Vagina (tissue), 2 donors: ENCODE measurements at regions not wholly inside any gene's neighbourhood (a gene's known extent, or its start where the extent isn't known, plus 50 kb on each side); places are given as distances from the start of the nearest gene placed in this dataset.
"Not testable (repeated sequence)": the region's sequence is repeated elsewhere in the genome, so short reads cannot be mapped to it uniquely, and the experiment has no call there.

ENCODE experiments used
- DNase-seq, 2 donors: peaks; one replicate each; pipeline ENCODE4 v3.0.0-alpha.2; 2017; ENCODE audit errors: extremely low spot score in 2 of 2
- H3K27ac ChIP-seq: fragments of 200-600 bp; sonication (generic); one replicate; pipeline ENCODE4 v1.5.1; 2019
- H3K27me3 ChIP-seq: fragments of 200-600 bp; sonication (generic); one replicate; pipeline ENCODE4 v1.5.1; 2019
- H3K36me3 ChIP-seq, 2 donors: fragments of 200-600 bp; sonication (generic); one replicate each; pipeline ENCODE4 v1.5.1; 2017 to 2019
- H3K4me1 ChIP-seq: fragments of 200-600 bp; sonication (generic); one replicate; pipeline ENCODE4 v1.5.1; 2019
- H3K4me3 ChIP-seq, 2 donors: fragments of 200-600 bp; sonication (generic); 1 replicate in 1 of 2; 2 replicates in 1 of 2; pipeline ENCODE4 v1.5.1; 2016 to 2019
- H3K9me3 ChIP-seq: fragments of 200-600 bp; sonication (generic); one replicate; pipeline ENCODE4 v1.5.1; 2019
- CTCF ChIP-seq, 3 experiments: fragments of 450-650 bp in 2 of 3; fragments of 200-600 bp in 1 of 3; sonication (generic) in 1 of 3; IDR thresholded peaks; one replicate each; pipeline ENCODE4 v1.5.1; 2017 to 2019; ENCODE audit warnings: antibody characterized with exemption in 3 of 3, mild to moderate bottlenecking in 2 of 3, moderate library complexity in 2 of 3
- POLR2A ChIP-seq, 2 donors: fragments of 450-650 bp; IDR thresholded peaks; one replicate each; pipeline ENCODE4 v1.6.1; 2017; ENCODE audit warnings: antibody characterized with exemption in 2 of 2, mild to moderate bottlenecking in 2 of 2, moderate library complexity in 2 of 2
- POLR2AphosphoS5 ChIP-seq, 2 donors: sonication (generic); formaldehyde crosslinking; IDR thresholded peaks; one replicate each; pipeline ENCODE4 v1.9.0; 2017; ENCODE audit warnings: antibody characterized with exemption in 2 of 2, mild to moderate bottlenecking in 2 of 2, low read depth in 1 of 2; ENCODE audit not compliant: insufficient read depth in 1 of 2
- intact Hi-C: fragments of 100-400 bp; cut with DNase I; formaldehyde crosslinking; loops from one replicate; pipeline ENCODE4 v1.15.1; 2023

DNA sequence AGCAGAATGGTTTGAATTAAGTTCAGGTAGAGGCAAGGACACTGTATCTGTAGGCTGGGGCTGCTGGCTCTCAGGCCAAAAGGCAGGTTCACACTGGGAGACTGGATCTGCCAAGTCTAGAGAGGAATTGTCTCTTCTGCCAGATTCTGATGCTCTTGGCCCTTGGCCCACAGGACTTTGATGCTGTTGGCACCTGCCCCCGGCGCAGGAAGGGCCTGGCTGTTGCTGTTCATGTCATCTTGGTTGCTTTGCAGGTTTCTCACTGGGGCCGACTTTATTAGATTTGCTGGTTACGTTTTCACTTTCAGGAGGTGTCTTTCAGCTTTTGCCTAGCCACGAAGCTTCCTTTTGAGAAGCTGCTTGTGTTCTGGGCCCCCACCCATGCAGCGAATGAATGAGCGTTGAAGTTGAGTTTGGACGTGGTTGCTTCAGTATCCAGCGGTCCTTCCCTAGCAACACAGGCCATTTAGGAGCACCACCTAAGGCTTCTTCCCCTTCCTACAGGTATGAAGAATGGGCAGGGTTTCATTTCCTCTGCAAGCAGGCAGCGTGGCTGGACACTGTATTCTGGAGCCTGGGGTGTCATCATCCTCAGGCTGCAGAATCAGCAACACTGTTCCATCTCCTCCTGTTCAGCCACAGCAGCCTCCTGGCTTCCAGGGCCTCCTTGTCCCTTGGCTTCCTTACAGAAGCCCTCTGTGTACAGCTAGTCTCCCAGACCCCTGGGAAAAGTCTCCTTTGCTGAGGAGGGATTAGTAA is 65.6 kb upstream of the PRR23C start:
- DNase-seq: peak; percentile 77 to 87
- TF ChIP-seq POLR2A (IDR thresholded peaks at IDR 0.05): no peak
- no peak for TF ChIP-seq POLR2AphosphoS5 (IDR thresholded peaks at IDR 0.05; ENCODE audit: insufficient read depth in 1 of 2, low read depth in 1 of 2)
- TF ChIP-seq CTCF (IDR thresholded peaks at IDR 0.05): no peak
- intact Hi-C loops: no loop called here
- Histone ChIP-seq H3K36me3 (no peaks in the 10 kb centered on the region), H3K9me3 (no peaks in the 10 kb centered on the region), H3K4me1 (no peaks in the 10 kb centered on the region), H3K27ac (no peak overlapping the region), H3K27me3 (no peaks in the 10 kb centered on the region), H3K4me3 (no peak overlapping the region)

DNA sequence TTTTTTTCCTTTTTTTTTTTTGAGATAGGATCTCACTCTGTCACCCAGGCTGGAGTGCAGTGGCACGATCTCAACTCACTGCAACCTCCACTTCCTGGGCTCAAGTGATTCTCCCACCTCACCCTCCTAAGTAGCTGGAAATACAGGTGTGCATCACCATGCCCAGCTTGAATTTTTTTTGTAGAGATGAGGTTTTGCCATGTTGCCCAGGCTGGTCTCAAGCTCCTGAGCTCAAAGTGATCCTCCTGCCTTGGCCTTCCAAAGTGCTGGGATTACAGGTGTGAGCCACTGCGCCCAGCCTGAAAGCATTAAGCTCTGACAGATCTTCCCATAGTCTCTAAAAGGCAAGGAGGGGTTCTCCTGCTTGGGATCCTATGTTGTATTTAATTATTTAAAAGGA is 66.2 kb upstream of the PRR23C start:
- H3K27me3 ChIP-seq, H3K9me3 ChIP-seq, H3K4me1 ChIP-seq, H3K4me3 ChIP-seq, intact Hi-C loops, H3K36me3 ChIP-seq, H3K27ac ChIP-seq: not testable (repeated sequence)
- peak; percentile 56 to 58 for DNase-seq

GRCh38 chr3:139111392-139112229 is 66.9 kb upstream of the PRR23C start:
- TF ChIP-seq CTCF (IDR thresholded peaks at IDR 0.05): peak; percentile 17 to 62 (median 61)
- TF ChIP-seq POLR2AphosphoS5 (IDR thresholded peaks at IDR 0.05; ENCODE audit: insufficient read depth in 1 of 2, low read depth in 1 of 2): no peak
- DNase-seq: peak; percentile 79 to 85
- Histone ChIP-seq H3K27ac (no peak overlapping the region), H3K36me3 (no peaks in the 10 kb centered on the region), H3K27me3 (no peaks in the 10 kb centered on the region), H3K4me3 (no peak overlapping the region), H3K4me1 (no peaks in the 10 kb centered on the region), H3K9me3 (no peaks in the 10 kb centered on the region)
- intact Hi-C loops: no loop called here

- Histone ChIP-seq H3K9me3 (no peaks in the 10 kb centered on the region), H3K36me3 (no peaks in the 10 kb centered on the region), H3K4me1 (no peaks in the 10 kb centered on the region), H3K27me3 (no peaks in the 10 kb centered on the region), H3K27ac (no peak overlapping the region), H3K4me3 (no peak overlapping the region)
- DNase-seq: no peak
- no peak for TF ChIP-seq POLR2A (IDR thresholded peaks at IDR 0.05)
- no peak for TF ChIP-seq POLR2AphosphoS5 (IDR thresholded peaks at IDR 0.05; ENCODE audit: insufficient read depth in 1 of 2, low read depth in 1 of 2)
- TF ChIP-seq CTCF (IDR thresholded peaks at IDR 0.05): no peak
- intact Hi-C loops: no loop called here
Measured at GRCh38 chr3:139112230-139112558, 67.5 kb upstream of the PRR23C start.

- Histone ChIP-seq H3K36me3 (no peaks in the 10 kb centered on the region), H3K4me3 (no peak overlapping the region), H3K4me1 (no peaks in the 10 kb centered on the region), H3K9me3 (no peaks in the 10 kb centered on the region), H3K27ac (no peak overlapping the region), H3K27me3 (no peaks in the 10 kb centered on the region)
- intact Hi-C loops: no loop called here
- TF ChIP-seq CTCF (IDR thresholded peaks at IDR 0.05) (no peak), POLR2AphosphoS5 (IDR thresholded peaks at IDR 0.05; ENCODE audit: insufficient read depth in 1 of 2, low read depth in 1 of 2) (no peak), POLR2A (IDR thresholded peaks at IDR 0.05) (no peak)
- DNase-seq: peak; percentile 72 to 81
Measured at GRCh38 chr3:139113231-139113992, 68.7 kb upstream of the PRR23C start.
